ENCODE measurements at regions not wholly inside any gene's neighbourhood (a gene's known extent, or its start where the extent isn't known, plus 50 kb on each side); places are given as distances from the start of the nearest gene placed in this dataset.

DNA sequence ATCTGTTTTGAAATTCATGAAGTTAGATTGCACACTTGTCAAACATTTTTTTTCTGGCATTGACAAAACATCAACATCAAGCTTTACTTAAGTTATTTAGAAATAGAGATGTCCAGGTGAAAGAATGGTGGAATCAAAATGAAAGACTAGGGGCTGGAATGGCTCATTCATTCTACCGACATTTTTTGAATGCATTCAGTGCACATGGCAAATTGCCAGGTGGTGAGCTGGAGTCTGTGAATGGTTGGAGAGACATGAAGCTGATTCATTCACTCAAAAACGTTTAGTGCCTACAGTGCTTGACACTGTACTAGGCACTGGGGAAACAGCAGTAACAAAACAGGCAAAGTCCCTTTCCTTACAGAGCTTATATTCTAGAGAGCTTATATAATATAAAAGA lies 292.4 kb downstream of the PPP1R2C start:
- Histone ChIP-seq H3K27me3 (no peaks in the 10 kb centered on the region), H3K36me3 (no peaks in the 10 kb centered on the region), H3K4me1 (no peaks in the 10 kb centered on the region), H3K27ac (no peak overlapping the region), H3K9me3 (no peaks in the 10 kb centered on the region), H3K4me3 (no peak overlapping the region)
- DNase-seq = no peak
- intact Hi-C loops (cut with DNase I; ENCODE audit: low total_unique reads) = no loop called here
- TF ChIP-seq, protein P1, sequence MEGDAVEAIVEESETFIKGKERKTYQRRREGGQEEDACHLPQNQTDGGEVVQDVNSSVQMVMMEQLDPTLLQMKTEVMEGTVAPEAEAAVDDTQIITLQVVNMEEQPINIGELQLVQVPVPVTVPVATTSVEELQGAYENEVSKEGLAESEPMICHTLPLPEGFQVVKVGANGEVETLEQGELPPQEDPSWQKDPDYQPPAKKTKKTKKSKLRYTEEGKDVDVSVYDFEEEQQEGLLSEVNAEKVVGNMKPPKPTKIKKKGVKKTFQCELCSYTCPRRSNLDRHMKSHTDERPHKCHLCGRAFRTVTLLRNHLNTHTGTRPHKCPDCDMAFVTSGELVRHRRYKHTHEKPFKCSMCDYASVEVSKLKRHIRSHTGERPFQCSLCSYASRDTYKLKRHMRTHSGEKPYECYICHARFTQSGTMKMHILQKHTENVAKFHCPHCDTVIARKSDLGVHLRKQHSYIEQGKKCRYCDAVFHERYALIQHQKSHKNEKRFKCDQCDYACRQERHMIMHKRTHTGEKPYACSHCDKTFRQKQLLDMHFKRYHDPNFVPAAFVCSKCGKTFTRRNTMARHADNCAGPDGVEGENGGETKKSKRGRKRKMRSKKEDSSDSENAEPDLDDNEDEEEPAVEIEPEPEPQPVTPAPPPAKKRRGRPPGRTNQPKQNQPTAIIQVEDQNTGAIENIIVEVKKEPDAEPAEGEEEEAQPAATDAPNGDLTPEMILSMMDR (IDR thresholded peaks at IDR 0.05) = no peak

DNA sequence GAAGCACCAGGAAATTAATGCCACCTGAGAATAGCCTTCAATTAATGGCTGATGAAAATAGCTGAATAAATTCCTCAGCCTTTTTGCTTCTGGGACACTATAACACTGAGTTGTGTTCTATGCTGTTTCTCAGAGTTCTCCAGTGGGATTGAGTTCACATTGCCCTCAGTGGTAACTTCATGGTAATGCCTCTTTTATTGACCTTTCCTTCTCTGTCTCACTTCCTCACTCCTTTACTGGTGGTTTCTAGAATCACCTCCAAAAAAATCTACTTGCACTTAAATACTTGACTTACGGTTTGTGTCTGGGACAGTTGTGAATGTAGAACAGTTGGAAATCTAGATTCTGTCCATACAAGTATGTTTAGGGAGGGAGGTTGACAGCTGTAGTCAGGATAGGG lies 293.7 kb downstream of the PPP1R2C start:
- no peaks in the 10 kb centered on the region for H3K36me3 ChIP-seq
- H3K27ac ChIP-seq = no peak overlapping the region
- no peaks in the 10 kb centered on the region for H3K9me3 ChIP-seq
- no peaks in the 10 kb centered on the region for H3K4me1 ChIP-seq
- TF ChIP-seq, protein P1 (IDR thresholded peaks at IDR 0.05) = no peak
- no peak for DNase-seq
- intact Hi-C loops (cut with DNase I; ENCODE audit: low total_unique reads) = no loop called here
- no peak overlapping the region for H3K4me3 ChIP-seq
- H3K27me3 ChIP-seq = no peaks in the 10 kb centered on the region

DNA sequence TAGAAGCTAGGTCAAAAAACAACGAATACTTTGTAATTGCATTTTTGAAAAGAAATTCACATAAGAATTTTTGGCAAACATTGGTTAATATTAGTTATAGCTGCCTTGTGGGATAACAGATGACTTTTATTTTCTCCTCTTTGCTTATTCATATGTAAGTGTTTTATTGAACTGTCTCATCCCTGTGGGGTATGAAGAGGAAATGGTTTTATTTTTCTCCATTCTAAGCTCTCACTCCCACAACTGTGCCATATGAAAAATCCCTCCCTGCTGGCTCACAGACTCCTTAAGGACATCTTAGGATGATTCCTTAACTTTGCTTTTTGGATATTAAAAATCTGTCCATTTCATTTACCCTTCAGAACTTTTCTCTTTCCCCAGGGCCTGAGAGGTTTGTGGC lies 300.6 kb downstream of the PPP1R2C start:
- Histone ChIP-seq H3K9me3 (no peaks in the 10 kb centered on the region), H3K4me1 (no peaks in the 10 kb centered on the region), H3K36me3 (no peaks in the 10 kb centered on the region), H3K4me3 (no peak overlapping the region), H3K27ac (no peak overlapping the region), H3K27me3 (no peaks in the 10 kb centered on the region)
- DNase-seq = no peak
- TF ChIP-seq, protein P1 (IDR thresholded peaks at IDR 0.05) = no peak
- intact Hi-C loops (cut with DNase I; ENCODE audit: low total_unique reads) = no loop called here

DNA sequence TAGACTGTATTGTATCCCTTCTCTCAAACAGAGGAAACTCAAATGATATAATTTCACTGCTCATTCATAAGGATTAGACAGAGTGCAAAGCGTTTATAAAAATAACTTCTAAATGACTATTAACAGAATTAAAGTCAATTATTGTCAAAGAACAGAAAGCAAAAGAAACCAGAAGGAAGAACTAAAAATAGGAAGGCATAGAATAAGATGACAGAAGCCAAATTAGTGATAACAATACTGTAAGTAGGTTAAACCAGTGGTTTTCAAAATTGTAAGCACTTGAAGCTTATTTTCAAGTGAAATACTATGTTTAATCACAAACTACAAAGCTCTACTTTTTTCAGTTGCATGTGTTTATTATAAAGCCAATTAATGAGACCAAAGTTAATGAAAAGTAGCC lies 305.2 kb downstream of the PPP1R2C start:
- no peak overlapping the region for H3K27ac ChIP-seq
- H3K4me3 ChIP-seq = no peak overlapping the region
- intact Hi-C loops (cut with DNase I; ENCODE audit: low total_unique reads) = no loop called here
- no peaks in the 10 kb centered on the region for H3K36me3 ChIP-seq
- DNase-seq = no peak
- no peaks in the 10 kb centered on the region for H3K9me3 ChIP-seq
- no peaks in the 10 kb centered on the region for H3K27me3 ChIP-seq
- TF ChIP-seq, protein P1 (IDR thresholded peaks at IDR 0.05) = no peak
- H3K4me1 ChIP-seq = no peaks in the 10 kb centered on the region

DNA sequence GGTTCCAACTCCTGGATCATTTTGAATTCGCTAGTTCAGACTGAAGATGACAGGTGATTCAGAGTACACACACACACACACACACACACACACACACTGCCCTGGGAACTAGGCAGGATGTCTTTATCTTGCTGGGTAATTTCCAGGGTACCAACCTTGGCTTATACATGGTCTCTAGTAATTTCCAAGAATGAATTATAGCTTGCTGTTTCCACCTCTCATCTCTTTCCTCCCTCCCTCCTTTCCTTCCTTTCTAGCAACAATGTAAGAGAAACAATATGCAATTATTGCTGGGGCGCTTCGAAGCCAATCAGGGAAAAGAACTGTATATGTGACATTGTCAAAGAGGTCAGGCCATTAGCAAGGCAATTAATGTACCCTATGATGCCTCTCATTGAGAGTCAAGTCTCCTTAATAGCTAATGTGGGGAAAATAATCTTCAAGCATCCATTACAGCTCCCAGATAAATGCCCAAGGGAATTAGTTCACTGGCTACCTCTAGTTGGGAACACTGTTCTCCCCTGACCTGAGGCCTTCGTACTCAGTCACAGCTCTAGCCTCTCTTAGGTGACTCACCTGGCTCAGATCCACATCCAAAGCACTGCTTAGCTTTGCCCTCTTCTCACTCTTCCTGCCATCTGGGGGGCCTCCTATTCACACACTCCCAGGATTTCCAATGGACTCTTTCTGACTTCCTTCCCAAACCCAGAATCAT lies 311.5 kb downstream of the PPP1R2C start:
- H3K36me3 ChIP-seq = no peaks in the 10 kb centered on the region

More for the DNA sequence above, 311.5 kb downstream of the PPP1R2C start:
- Histone ChIP-seq H3K4me1 (no peaks in the 10 kb centered on the region), H3K27me3 (no peaks in the 10 kb centered on the region), H3K27ac (no peak overlapping the region), H3K4me3 (no peak overlapping the region), H3K9me3 (no peaks in the 10 kb centered on the region)
- intact Hi-C loops (cut with DNase I; ENCODE audit: low total_unique reads) = no loop called here
- TF ChIP-seq, protein P1 (IDR thresholded peaks at IDR 0.05) = no peak
- no peak for DNase-seq

Data from tibial artery (tissue), 4 donors.